Esophagus squamous epithelium (tissue), 5 donors: ENCODE measurements at regions not wholly inside any gene's neighbourhood (a gene's known extent, or its start where the extent isn't known, plus 50 kb on each side); places are given as distances from the start of the nearest gene placed in this dataset.
"Not testable (repeated sequence)": the region's sequence is repeated elsewhere in the genome, so short reads cannot be mapped to it uniquely, and the experiment has no call there.

Experiments
- DNase-seq: peaks from one replicate; lab custom pipeline; 2025; lab: John Stamatoyannopoulos, UW
- H3K27ac ChIP-seq, 4 donors: fragments of 200-600 bp; sonication (generic); one replicate each; pipeline ENCODE4 v1.5.1; 2016 to 2019; ENCODE audit warnings: mild to moderate bottlenecking in 1 of 4
- H3K27me3 ChIP-seq, 4 donors: fragments of 200-600 bp; sonication (generic); 1 replicate in 3 of 4; 2 replicates in 1 of 4; pipeline versions ENCODE4 v1.5.1 to v1.6.0; 2017 to 2021; ENCODE audit warnings: antibody characterized with exemption in 1 of 4
- H3K36me3 ChIP-seq, 3 donors: fragments of 200-600 bp; sonication (generic); one replicate each; pipeline ENCODE4 v1.5.1; 2016 to 2019
- H3K4me1 ChIP-seq, 3 donors: fragments of 200-600 bp; sonication (generic); one replicate each; pipeline ENCODE4 v1.5.1; 2017 to 2019
- H3K4me3 ChIP-seq, 4 donors: fragments of 200-600 bp; sonication (generic); 1 replicate in 3 of 4; 2 replicates in 1 of 4; pipeline ENCODE4 v1.5.1; 2016 to 2019; ENCODE audit warnings: mild to moderate bottlenecking in 2 of 4, moderate library complexity in 1 of 4
- H3K9me3 ChIP-seq, 3 donors: fragments of 200-600 bp; sonication (generic); one replicate each; pipeline ENCODE4 v1.5.1; 2016 to 2019
- POLR2A ChIP-seq, 4 donors: fragments of 450-650 bp; IDR thresholded peaks; one replicate each; pipeline ENCODE4 v1.6.1; 2017; ENCODE audit warnings: antibody characterized with exemption in 4 of 4, mild to moderate bottlenecking in 4 of 4, moderate library complexity in 3 of 4
- WGBS, 2 donors: methylation state at CpG; one replicate each; pipeline ENCODE4 v1.1.5; 2018; 5-methylcytosine and 5-hydroxymethylcytosine counted together
- intact Hi-C: fragments of 100-400 bp; cut with DNase I; formaldehyde crosslinking; loops from one replicate; pipeline ENCODE4 v1.15.0; 2022
- TF ChIP-seq, protein P1 (sequence below), 6 experiments: fragments of 450-650 bp in 4 of 6; fragments of 200-600 bp in 2 of 6; sonication (generic) in 2 of 6; IDR thresholded peaks; one replicate each; pipeline ENCODE4 v1.5.1; 2016 to 2019; ENCODE audit warnings: antibody characterized with exemption in 6 of 6, mild to moderate bottlenecking in 4 of 6, moderate library complexity in 4 of 6
- donor health status: DM: yes; HTN: yes; CAD: no.

DNA sequence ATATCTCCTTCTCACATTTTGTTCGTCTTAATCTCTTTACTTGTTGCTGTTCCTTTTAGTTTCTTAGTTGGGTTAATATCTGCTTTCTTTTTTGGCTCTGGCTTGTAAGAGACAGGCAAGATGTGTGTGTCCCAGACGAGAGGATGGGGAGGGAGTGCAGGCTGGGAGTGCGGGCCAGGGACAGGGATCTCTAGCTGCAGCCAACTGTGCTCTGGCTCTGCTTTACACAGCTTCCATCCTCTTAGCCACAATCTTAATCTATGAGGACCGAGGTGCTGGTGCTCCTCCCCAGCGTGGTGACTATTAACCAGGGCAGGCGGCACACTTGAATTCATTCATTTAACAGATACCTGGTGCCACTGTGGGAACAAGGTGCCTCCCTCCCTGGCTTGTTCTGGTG lies 70.9 kb upstream of the WASF3 start:
- no peaks in the 10 kb centered on the region for H3K27me3 ChIP-seq
- no peak for DNase-seq
- TF ChIP-seq, protein P1, sequence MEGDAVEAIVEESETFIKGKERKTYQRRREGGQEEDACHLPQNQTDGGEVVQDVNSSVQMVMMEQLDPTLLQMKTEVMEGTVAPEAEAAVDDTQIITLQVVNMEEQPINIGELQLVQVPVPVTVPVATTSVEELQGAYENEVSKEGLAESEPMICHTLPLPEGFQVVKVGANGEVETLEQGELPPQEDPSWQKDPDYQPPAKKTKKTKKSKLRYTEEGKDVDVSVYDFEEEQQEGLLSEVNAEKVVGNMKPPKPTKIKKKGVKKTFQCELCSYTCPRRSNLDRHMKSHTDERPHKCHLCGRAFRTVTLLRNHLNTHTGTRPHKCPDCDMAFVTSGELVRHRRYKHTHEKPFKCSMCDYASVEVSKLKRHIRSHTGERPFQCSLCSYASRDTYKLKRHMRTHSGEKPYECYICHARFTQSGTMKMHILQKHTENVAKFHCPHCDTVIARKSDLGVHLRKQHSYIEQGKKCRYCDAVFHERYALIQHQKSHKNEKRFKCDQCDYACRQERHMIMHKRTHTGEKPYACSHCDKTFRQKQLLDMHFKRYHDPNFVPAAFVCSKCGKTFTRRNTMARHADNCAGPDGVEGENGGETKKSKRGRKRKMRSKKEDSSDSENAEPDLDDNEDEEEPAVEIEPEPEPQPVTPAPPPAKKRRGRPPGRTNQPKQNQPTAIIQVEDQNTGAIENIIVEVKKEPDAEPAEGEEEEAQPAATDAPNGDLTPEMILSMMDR (IDR thresholded peaks at IDR 0.05) = no peak
- TF ChIP-seq POLR2A (IDR thresholded peaks at IDR 0.05) = no peak
- H3K9me3 ChIP-seq = no peaks in the 10 kb centered on the region
- no peak overlapping the region for H3K27ac ChIP-seq
- H3K4me1 ChIP-seq = peaks cover 0 to 17% (median 0%) of the 10 kb centered on the region in 3 donors
- 47 to 63% methylated on average over 1 to 3 of the region's 6 CpGs for WGBS, 2 donors
- no peak overlapping the region for H3K4me3 ChIP-seq
- H3K36me3 ChIP-seq = no peaks in the 10 kb centered on the region
- intact Hi-C loops = loop anchor here (5.0 kb wide), 1 partner anchor 211 kb away; no protein-coding TSS in a partner anchor

DNA sequence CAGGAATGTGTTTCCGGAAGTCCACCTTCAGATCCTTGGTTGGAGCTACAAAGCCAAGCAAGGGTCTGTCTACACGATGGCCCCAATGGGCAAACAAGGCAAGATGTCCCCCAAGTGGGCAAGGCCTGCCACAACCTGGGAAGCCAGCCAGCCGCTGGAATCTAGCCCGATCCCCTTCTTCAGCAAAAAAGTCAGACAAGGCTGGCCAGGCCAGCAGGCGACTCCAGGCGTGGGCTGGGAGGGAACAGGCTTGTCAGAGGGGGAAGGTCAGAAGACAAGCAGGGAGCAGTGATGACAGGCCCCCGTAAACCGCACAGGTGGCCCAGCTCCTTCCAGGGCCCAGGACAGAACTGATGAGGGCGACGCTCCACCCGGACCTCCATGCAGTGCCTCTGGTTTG lies 69.7 kb upstream of the WASF3 start:
- no peak for DNase-seq
- Histone ChIP-seq H3K9me3 (no peaks in the 10 kb centered on the region), H3K4me1 (peaks cover 0 to 11% (median 0%) of the 10 kb centered on the region in 3 donors), H3K27me3 (no peaks in the 10 kb centered on the region), H3K36me3 (no peaks in the 10 kb centered on the region), H3K4me3 (no peak overlapping the region), H3K27ac (no peak overlapping the region)
- intact Hi-C loops = loop anchor here (5.0 kb wide), 1 partner anchor 210 kb away; no protein-coding TSS in a partner anchor
- 86 to 97% methylated on average over 4 to 6 of the region's 11 CpGs for WGBS, 2 donors
- TF ChIP-seq POLR2A (IDR thresholded peaks at IDR 0.05) = no peak
- TF ChIP-seq, protein P1 (IDR thresholded peaks at IDR 0.05) = no peak

DNA sequence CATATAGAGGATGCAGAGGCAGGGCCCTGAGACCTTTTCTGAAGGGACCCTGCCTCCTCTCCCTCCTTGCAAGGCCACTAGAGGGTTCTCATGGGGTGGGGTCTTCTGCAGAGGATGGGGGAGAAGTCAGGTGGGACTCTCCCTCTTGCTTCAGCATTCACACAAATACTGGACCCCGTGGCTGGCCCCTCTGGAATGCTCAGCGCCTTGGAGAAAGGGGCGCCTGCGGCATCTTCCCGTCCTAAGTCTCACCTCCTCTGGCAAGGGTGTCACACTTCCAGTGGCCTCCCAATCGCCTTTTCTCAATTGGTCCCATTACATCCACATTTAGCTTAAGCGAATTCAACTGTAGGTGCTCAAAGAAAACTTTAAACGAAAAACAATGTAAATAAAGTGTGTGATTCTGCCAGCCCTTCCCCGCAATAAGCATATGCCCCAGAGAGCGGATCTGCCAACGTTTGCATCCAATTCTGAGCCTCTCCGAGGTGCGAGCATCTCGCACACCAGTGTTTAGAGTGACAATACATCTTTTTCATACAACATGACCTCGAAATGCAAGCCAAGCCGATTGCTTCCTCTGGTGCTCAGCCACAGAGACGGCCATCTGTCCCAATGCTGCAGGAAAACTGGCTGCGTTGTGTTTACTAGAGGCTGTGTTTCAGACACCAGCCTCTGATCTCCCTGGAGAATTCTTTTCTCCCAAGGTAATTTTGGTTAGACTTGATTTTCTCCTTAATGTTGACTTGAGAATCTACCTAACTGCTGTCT lies 69.1 kb upstream of the WASF3 start:
- Histone ChIP-seq H3K27ac (no peak overlapping the region), H3K9me3 (no peaks in the 10 kb centered on the region), H3K4me3 (no peak overlapping the region), H3K36me3 (no peaks in the 10 kb centered on the region), H3K27me3 (no peaks in the 10 kb centered on the region), H3K4me1 (peaks cover 0 to 11% (median 0%) of the 10 kb centered on the region in 3 donors)
- intact Hi-C loops = loop anchor here (5.0 kb wide), 1 partner anchor 209 kb away; no protein-coding TSS in a partner anchor
- WGBS, 2 donors = 86% methylated on average over 12 to 13 of the region's 18 CpGs
- no peak for DNase-seq
- no peak for TF ChIP-seq POLR2A (IDR thresholded peaks at IDR 0.05)
- TF ChIP-seq, protein P1 (IDR thresholded peaks at IDR 0.05) = no peak

DNA sequence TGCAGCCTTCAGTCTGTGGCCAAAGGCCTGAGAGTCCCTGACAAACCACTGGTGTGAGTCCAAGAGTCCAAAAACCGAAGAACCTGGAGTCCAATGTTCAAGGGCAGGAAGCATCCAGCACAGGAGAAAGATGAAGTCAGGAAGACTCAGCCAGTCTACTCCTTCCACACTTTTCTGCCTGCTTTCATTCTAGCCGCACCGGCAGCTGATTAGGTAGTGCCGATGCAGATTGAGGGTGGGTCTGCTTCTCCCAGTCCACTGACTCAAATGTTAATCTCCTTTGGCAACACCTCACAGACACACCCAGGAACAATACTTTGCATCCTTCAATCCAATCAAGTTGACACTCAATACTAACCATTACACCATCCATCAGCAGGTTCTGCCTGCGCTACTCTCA lies 65.2 kb upstream of the WASF3 start:
- H3K9me3 ChIP-seq, H3K4me1 ChIP-seq, H3K36me3 ChIP-seq, H3K27ac ChIP-seq, H3K27me3 ChIP-seq, DNase-seq, intact Hi-C loops, H3K4me3 ChIP-seq: not testable (repeated sequence)
- 80 to 82% methylated on average over 5 of the region's 5 CpGs for WGBS, 2 donors

DNA sequence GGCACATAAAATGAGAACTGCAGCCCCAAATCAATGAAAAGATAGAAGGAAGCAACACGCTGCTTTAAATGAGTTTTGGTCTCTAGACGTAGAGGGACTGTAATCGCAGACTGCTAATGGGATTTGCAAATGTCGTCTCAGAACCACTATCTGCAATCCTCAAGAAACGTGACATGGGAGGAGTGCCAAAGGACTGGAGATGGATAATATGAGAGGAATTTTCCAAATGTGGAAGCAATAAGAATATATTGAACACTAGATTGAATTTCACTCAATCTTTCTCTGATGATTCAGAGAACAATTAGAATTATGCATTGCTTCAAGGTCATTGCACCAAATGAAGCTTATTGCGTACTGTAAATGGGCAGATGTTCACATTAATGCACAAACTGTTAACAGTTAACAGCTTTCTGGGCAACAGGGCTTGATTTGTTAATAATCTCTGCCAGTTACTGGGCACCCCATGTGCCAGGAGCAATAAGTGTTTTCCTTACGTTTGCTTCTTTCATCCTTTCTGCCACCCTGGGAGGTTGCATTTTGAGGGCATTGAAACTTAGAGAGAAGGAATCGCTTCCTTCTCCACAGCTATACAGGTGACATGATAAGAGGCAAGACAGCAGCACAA lies 62.8 kb upstream of the WASF3 start:
- H3K4me1 ChIP-seq = peaks cover 0 to 21% (median 0%) of the 10 kb centered on the region in 3 donors
- H3K4me3 ChIP-seq = no peak overlapping the region
- H3K27ac ChIP-seq = no peak overlapping the region
- TF ChIP-seq, protein P1 (IDR thresholded peaks at IDR 0.05) = no peak
- no peak for TF ChIP-seq POLR2A (IDR thresholded peaks at IDR 0.05)
- no peak for DNase-seq
- no peaks in the 10 kb centered on the region for H3K27me3 ChIP-seq
- 64 to 69% methylated on average over 8 of the region's 8 CpGs for WGBS, 2 donors
- intact Hi-C loops = loop anchor here (5.0 kb wide), 1 partner anchor 312 kb away; no protein-coding TSS in a partner anchor
- no peaks in the 10 kb centered on the region for H3K9me3 ChIP-seq
- H3K36me3 ChIP-seq = no peaks in the 10 kb centered on the region
